ENCODE measurements at regions not wholly inside any gene's neighbourhood (a gene's known extent, or its start where the extent isn't known, plus 50 kb on each side); places are given as distances from the start of the nearest gene placed in this dataset.

DNA sequence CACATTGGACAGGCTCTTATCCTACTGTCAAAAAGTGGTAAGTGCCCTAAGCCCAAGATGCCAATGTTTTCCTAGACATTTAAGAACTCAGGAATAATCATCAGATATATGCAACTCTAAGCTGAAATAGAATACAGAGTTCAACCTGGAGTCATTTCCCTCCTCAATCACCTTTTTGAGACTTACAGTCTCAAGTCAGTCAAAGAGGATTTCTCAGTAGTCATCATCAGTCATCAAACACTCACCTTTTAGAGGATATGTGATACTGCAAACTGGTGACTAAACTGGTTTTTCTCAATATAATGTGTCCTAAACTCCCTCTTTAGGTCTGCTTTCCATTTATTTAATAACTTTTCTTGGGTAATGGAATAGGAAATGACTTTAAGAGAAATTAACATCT is 145.3 kb upstream of the ADAMTS5 start:
- ATAC-seq (no peak), DNase-seq (no peak)
- Histone ChIP-seq H3K27me3 (ENCODE audit: control insufficient read depth in 2 of 2, insufficient read depth in 2 of 2, low read length in 2 of 2) (no peaks in the 10 kb centered on the region), H3K4me3 (ENCODE audit: low read length) (no peak overlapping the region), H3K4me1 (ENCODE audit: control insufficient read depth in 2 of 2, insufficient read depth in 2 of 2, low read length in 2 of 2) (no peaks in the 10 kb centered on the region), H3K9me3 (ENCODE audit: control insufficient read depth in 2 of 3, low read length in 3 of 3) (no peaks in the 10 kb centered on the region), H3K36me3 (ENCODE audit: control insufficient read depth in 2 of 3, insufficient read depth in 3 of 3, low read length in 3 of 3) (no peaks in the 10 kb centered on the region), H3K27ac (ENCODE audit: low read depth, low read length) (no peak overlapping the region)
- no peak overlapping the region for H3K4me3 Mint-ChIP-seq
- no peaks in the 10 kb centered on the region for H3K27me3 Mint-ChIP-seq
- H3K36me3 Mint-ChIP-seq = no peaks in the 10 kb centered on the region
- ChIA-PET CTCF (no interaction called here), POLR2A (no interaction called here)
- intact Hi-C loops (cut with micrococcal nuclease) = no loop called here
- H3K9me3 Mint-ChIP-seq = peaks cover 0 to 6% (median 0%) of the 10 kb centered on the region in 11 donors
- no peak overlapping the region for H3K27ac Mint-ChIP-seq
- no peaks in the 10 kb centered on the region for H3K4me1 Mint-ChIP-seq

DNA sequence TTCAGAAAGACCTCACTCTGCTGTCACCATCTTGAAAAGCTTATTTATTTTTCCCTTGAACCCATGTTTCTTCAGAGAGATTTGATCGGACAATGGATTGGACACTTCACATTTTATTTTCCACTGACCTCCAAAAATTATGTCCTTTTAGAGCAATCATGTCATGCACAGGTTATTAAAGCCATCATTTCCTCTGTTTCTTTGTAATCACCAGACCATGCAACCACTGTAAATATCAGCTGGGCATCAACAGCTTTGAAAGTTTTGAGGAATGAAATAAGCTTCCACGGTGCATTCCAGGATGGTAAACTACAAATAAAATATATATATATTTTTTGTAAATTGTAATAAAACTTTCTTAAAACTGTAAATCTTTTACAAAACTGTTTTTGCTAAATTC is 144.1 kb upstream of the ADAMTS5 start:
- Histone ChIP-seq H3K4me1 (ENCODE audit: control insufficient read depth in 2 of 2, insufficient read depth in 2 of 2, low read length in 2 of 2) (no peaks in the 10 kb centered on the region), H3K9me3 (ENCODE audit: control insufficient read depth in 2 of 3, low read length in 3 of 3) (no peaks in the 10 kb centered on the region)
- intact Hi-C loops (cut with micrococcal nuclease) = no loop called here

GRCh38 chr21:27108701-27109100 is 141.8 kb upstream of the ADAMTS5 start:
- Mint-ChIP-seq H3K4me3 (no peak overlapping the region), H3K36me3 (no peaks in the 10 kb centered on the region), H3K4me1 (no peaks in the 10 kb centered on the region), H3K27ac (no peak overlapping the region), H3K27me3 (no peaks in the 10 kb centered on the region), H3K9me3 (peaks cover 0 to 5% (median 0%) of the 10 kb centered on the region in 11 donors)
- CTCF ChIA-PET = no interaction called here
- Histone ChIP-seq H3K4me3 (ENCODE audit: low read length) (no peak overlapping the region), H3K27me3 (ENCODE audit: control insufficient read depth in 2 of 2, insufficient read depth in 2 of 2, low read length in 2 of 2) (no peaks in the 10 kb centered on the region), H3K27ac (ENCODE audit: low read depth, low read length) (no peak overlapping the region), H3K4me1 (ENCODE audit: control insufficient read depth in 2 of 2, insufficient read depth in 2 of 2, low read length in 2 of 2) (no peaks in the 10 kb centered on the region), H3K9me3 (ENCODE audit: control insufficient read depth in 2 of 3, low read length in 3 of 3) (no peaks in the 10 kb centered on the region), H3K36me3 (ENCODE audit: control insufficient read depth in 2 of 3, insufficient read depth in 3 of 3, low read length in 3 of 3) (no peaks in the 10 kb centered on the region)
- no peak for ATAC-seq
- no peak for DNase-seq
- POLR2A ChIA-PET = no interaction called here
- intact Hi-C loops (cut with micrococcal nuclease) = no loop called here

More for the DNA sequence above, 144.1 kb upstream of the ADAMTS5 start:
- no peak overlapping the region for H3K27ac ChIP-seq (ENCODE audit: low read depth, low read length)
- H3K4me3 ChIP-seq (ENCODE audit: low read length) = no peak overlapping the region
- POLR2A ChIA-PET = no interaction called here
- Mint-ChIP-seq H3K9me3 (peaks cover 0 to 3% (median 0%) of the 10 kb centered on the region in 11 donors), H3K4me1 (no peaks in the 10 kb centered on the region), H3K27me3 (no peaks in the 10 kb centered on the region), H3K36me3 (no peaks in the 10 kb centered on the region), H3K4me3 (no peak overlapping the region), H3K27ac (no peak overlapping the region)
- DNase-seq = no peak
- CTCF ChIA-PET = no interaction called here
- no peaks in the 10 kb centered on the region for H3K36me3 ChIP-seq (ENCODE audit: control insufficient read depth in 2 of 3, insufficient read depth in 3 of 3, low read length in 3 of 3)
- H3K27me3 ChIP-seq (ENCODE audit: control insufficient read depth in 2 of 2, insufficient read depth in 2 of 2, low read length in 2 of 2) = no peaks in the 10 kb centered on the region
- ATAC-seq = no peak

DNA sequence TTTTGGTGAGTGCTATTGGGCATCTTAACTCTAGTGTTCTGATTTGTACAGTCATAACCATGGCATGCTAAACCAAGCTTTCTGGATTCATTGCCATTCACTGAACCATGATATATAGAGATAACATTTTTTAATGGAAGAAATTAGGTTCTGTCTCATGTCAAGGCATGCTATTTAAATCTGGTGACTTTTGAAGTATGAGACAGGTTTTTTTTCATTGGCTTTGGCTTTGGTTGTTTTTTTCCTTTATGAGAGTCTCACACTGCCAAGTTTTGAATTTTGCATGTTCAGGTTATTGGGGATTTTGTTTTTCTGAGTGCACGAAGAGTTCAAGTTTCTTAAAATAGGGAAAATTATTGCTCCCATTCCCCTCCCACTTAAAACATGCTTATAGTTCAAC is 141.3 kb upstream of the ADAMTS5 start:
- H3K9me3 ChIP-seq (ENCODE audit: control insufficient read depth in 2 of 3, low read length in 3 of 3) = no peaks in the 10 kb centered on the region
- DNase-seq (no peak), ATAC-seq (no peak)
- POLR2A ChIA-PET = no interaction called here
- H3K4me3 ChIP-seq (ENCODE audit: low read length) = no peak overlapping the region
- Mint-ChIP-seq H3K27me3 (no peaks in the 10 kb centered on the region), H3K4me3 (no peak overlapping the region), H3K36me3 (no peaks in the 10 kb centered on the region), H3K4me1 (no peaks in the 10 kb centered on the region), H3K9me3 (peaks cover 0 to 5% (median 0%) of the 10 kb centered on the region in 11 donors), H3K27ac (no peak overlapping the region)
- H3K27ac ChIP-seq (ENCODE audit: low read depth, low read length) = no peak overlapping the region
- CTCF ChIA-PET = no interaction called here
- no peaks in the 10 kb centered on the region for H3K36me3 ChIP-seq (ENCODE audit: control insufficient read depth in 2 of 3, insufficient read depth in 3 of 3, low read length in 3 of 3)
- no peaks in the 10 kb centered on the region for H3K4me1 ChIP-seq (ENCODE audit: control insufficient read depth in 2 of 2, insufficient read depth in 2 of 2, low read length in 2 of 2)
- intact Hi-C loops (cut with micrococcal nuclease) = no loop called here
- H3K27me3 ChIP-seq (ENCODE audit: control insufficient read depth in 2 of 2, insufficient read depth in 2 of 2, low read length in 2 of 2) = no peaks in the 10 kb centered on the region

- POLR2A ChIA-PET = no interaction called here
- H3K4me1 Mint-ChIP-seq = no peaks in the 10 kb centered on the region
- Histone ChIP-seq H3K9me3 (ENCODE audit: control insufficient read depth in 2 of 3, low read length in 3 of 3) (no peaks in the 10 kb centered on the region), H3K36me3 (ENCODE audit: control insufficient read depth in 2 of 3, insufficient read depth in 3 of 3, low read length in 3 of 3) (no peaks in the 10 kb centered on the region), H3K4me1 (ENCODE audit: control insufficient read depth in 2 of 2, insufficient read depth in 2 of 2, low read length in 2 of 2) (no peaks in the 10 kb centered on the region), H3K4me3 (ENCODE audit: low read length) (no peak overlapping the region), H3K27ac (ENCODE audit: low read depth, low read length) (no peak overlapping the region), H3K27me3 (ENCODE audit: control insufficient read depth in 2 of 2, insufficient read depth in 2 of 2, low read length in 2 of 2) (no peaks in the 10 kb centered on the region)
- CTCF ChIA-PET = no interaction called here
- H3K36me3 Mint-ChIP-seq = no peaks in the 10 kb centered on the region
- ATAC-seq = no peak
- DNase-seq = no peak
- H3K4me3 Mint-ChIP-seq = no peak overlapping the region
- intact Hi-C loops (cut with micrococcal nuclease) = no loop called here
- H3K27me3 Mint-ChIP-seq = no peaks in the 10 kb centered on the region
- peaks cover 0 to 9% (median 2%) of the 10 kb centered on the region in 11 donors for H3K9me3 Mint-ChIP-seq
- H3K27ac Mint-ChIP-seq = no peak overlapping the region
These were observed 138.1 kb upstream of the ADAMTS5 start for GRCh38 chr21:27104846-27105431.

- no peak for ATAC-seq
- intact Hi-C loops (cut with micrococcal nuclease) = no loop called here
These were observed 136.9 kb upstream of the ADAMTS5 start for GRCh38 chr21:27103768-27104167.

GRCh38 chr21:27101523-27101922 is 134.6 kb upstream of the ADAMTS5 start:
- DNase-seq = no peak
- no peak overlapping the region for H3K4me3 ChIP-seq (ENCODE audit: low read length)
- H3K27ac ChIP-seq (ENCODE audit: low read depth, low read length) = no peak overlapping the region
- H3K27me3 Mint-ChIP-seq = no peaks in the 10 kb centered on the region
- no peaks in the 10 kb centered on the region for H3K4me1 ChIP-seq (ENCODE audit: control insufficient read depth in 2 of 2, insufficient read depth in 2 of 2, low read length in 2 of 2)
- H3K36me3 ChIP-seq (ENCODE audit: control insufficient read depth in 2 of 3, insufficient read depth in 3 of 3, low read length in 3 of 3) = no peaks in the 10 kb centered on the region
- POLR2A ChIA-PET = no interaction called here
- H3K9me3 Mint-ChIP-seq = peaks cover 0 to 15% (median 3%) of the 10 kb centered on the region in 11 donors
- H3K4me3 Mint-ChIP-seq = no peak overlapping the region
- no peaks in the 10 kb centered on the region for H3K27me3 ChIP-seq (ENCODE audit: control insufficient read depth in 2 of 2, insufficient read depth in 2 of 2, low read length in 2 of 2)
- no peaks in the 10 kb centered on the region for H3K9me3 ChIP-seq (ENCODE audit: control insufficient read depth in 2 of 3, low read length in 3 of 3)
- intact Hi-C loops (cut with micrococcal nuclease) = no loop called here
- ATAC-seq = no peak
- no peak overlapping the region for H3K27ac Mint-ChIP-seq
- no peaks in the 10 kb centered on the region for H3K36me3 Mint-ChIP-seq
- no peaks in the 10 kb centered on the region for H3K4me1 Mint-ChIP-seq
- CTCF ChIA-PET = no interaction called here

More at GRCh38 chr21:27103768-27104167, 136.9 kb upstream of the ADAMTS5 start:
- Mint-ChIP-seq H3K36me3 (no peaks in the 10 kb centered on the region), H3K27ac (no peak overlapping the region), H3K4me1 (no peaks in the 10 kb centered on the region), H3K9me3 (peaks cover 0 to 12% (median 3%) of the 10 kb centered on the region in 11 donors), H3K4me3 (no peak overlapping the region), H3K27me3 (no peaks in the 10 kb centered on the region)
- CTCF ChIA-PET = no interaction called here
- H3K4me3 ChIP-seq (ENCODE audit: low read length) = no peak overlapping the region
- no peak overlapping the region for H3K27ac ChIP-seq (ENCODE audit: low read depth, low read length)
- no peak for DNase-seq
- no peaks in the 10 kb centered on the region for H3K27me3 ChIP-seq (ENCODE audit: control insufficient read depth in 2 of 2, insufficient read depth in 2 of 2, low read length in 2 of 2)
- POLR2A ChIA-PET = no interaction called here
- H3K4me1 ChIP-seq (ENCODE audit: control insufficient read depth in 2 of 2, insufficient read depth in 2 of 2, low read length in 2 of 2) = no peaks in the 10 kb centered on the region
- no peaks in the 10 kb centered on the region for H3K36me3 ChIP-seq (ENCODE audit: control insufficient read depth in 2 of 3, insufficient read depth in 3 of 3, low read length in 3 of 3)
- no peaks in the 10 kb centered on the region for H3K9me3 ChIP-seq (ENCODE audit: control insufficient read depth in 2 of 3, low read length in 3 of 3)
